Keratinocyte (primary cell): ENCODE measurements at regions not wholly inside any gene's neighbourhood (a gene's known extent, or its start where the extent isn't known, plus 50 kb on each side); places are given as distances from the start of the nearest gene placed in this dataset.

Experiments
- DNase-seq: peaks from one replicate; pipeline ENCODE4 v3.0.0-alpha.2; 2011; ENCODE audit warnings: low read depth, missing footprints, low spot score
- FAIRE-seq: peaks from 2 replicates; lab custom pipeline; 2011; peaks lifted over from hg19 to GRCh38; lab: Jason Lieb, UNC
- H2AFZ ChIP-seq: 2 replicates; pipeline ENCODE4 v1.6.0; 2012; ENCODE audit warnings: low read length, control low read depth, inconsistent platforms; ENCODE audit not compliant: control insufficient read depth
- H3K27ac ChIP-seq: 2 replicates; pipeline ENCODE4 v1.5.1; 2011; ENCODE audit warnings: low read length; ENCODE audit not compliant: control insufficient read depth, insufficient read depth
- H3K27me3 ChIP-seq: 3 replicates; pipeline ENCODE4 v1.6.0; 2011; ENCODE audit warnings: low read length; ENCODE audit not compliant: control insufficient read depth, insufficient read depth; ENCODE audit errors: extremely low read depth
- H3K36me3 ChIP-seq, 2 experiments: 2 replicates in 1 of 2; 3 replicates in 1 of 2; pipeline ENCODE4 v1.5.1; 2011; ENCODE audit warnings: low read length in 2 of 2, mild to moderate bottlenecking in 1 of 2; ENCODE audit not compliant: control insufficient read depth in 2 of 2, insufficient read depth in 2 of 2; ENCODE audit errors: extremely low read depth in 1 of 2
- H3K4me1 ChIP-seq: 3 replicates; pipeline ENCODE4 v1.5.1; 2011; ENCODE audit warnings: low read length; ENCODE audit not compliant: control insufficient read depth, insufficient read depth; ENCODE audit errors: extremely low read depth
- H3K4me2 ChIP-seq: 3 replicates; pipeline ENCODE4 v1.6.0; 2011; ENCODE audit warnings: low read depth, low read length; ENCODE audit not compliant: control insufficient read depth, insufficient read depth; ENCODE audit errors: extremely low read depth
- H3K4me3 ChIP-seq, 3 experiments: fragments of 200-600 bp in 1 of 3; sonication (generic) in 1 of 3; 2 replicates in 2 of 3; 3 replicates in 1 of 3; pipeline ENCODE4 v1.5.1; 2011 to 2016; ENCODE audit warnings: low read length in 3 of 3, mild to moderate bottlenecking in 3 of 3, control low read depth in 2 of 3, inconsistent platforms in 1 of 3, low read depth in 1 of 3, mixed read lengths in 1 of 3, mixed run types in 1 of 3, moderate library complexity in 1 of 3; ENCODE audit not compliant: control insufficient read depth in 2 of 3, insufficient read depth in 2 of 3; ENCODE audit errors: extremely low read depth in 1 of 3
- H3K79me2 ChIP-seq: 2 replicates; pipeline ENCODE4 v1.6.0; 2012; ENCODE audit warnings: low read length; ENCODE audit not compliant: control insufficient read depth, insufficient read depth
- H3K9ac ChIP-seq: 3 replicates; pipeline ENCODE4 v1.6.0; 2011; ENCODE audit warnings: low read length; ENCODE audit not compliant: control insufficient read depth, insufficient read depth; ENCODE audit errors: extremely low read depth
- H3K9me1 ChIP-seq: 3 replicates; pipeline ENCODE4 v1.6.0; 2011; ENCODE audit warnings: low read length; ENCODE audit not compliant: control insufficient read depth, insufficient read depth; ENCODE audit errors: extremely low read depth
- H3K9me3 ChIP-seq: 2 replicates; pipeline ENCODE4 v1.5.1; 2012; ENCODE audit warnings: low read depth, low read length; ENCODE audit not compliant: control insufficient read depth
- H4K20me1 ChIP-seq: 3 replicates; pipeline ENCODE4 v1.6.0; 2011; ENCODE audit warnings: low read length; ENCODE audit not compliant: control insufficient read depth, insufficient read depth; ENCODE audit errors: extremely low read depth
- EZH2 ChIP-seq: IDR thresholded peaks from one replicate; pipeline ENCODE4 v1.6.1; 2012; ENCODE audit warnings: inconsistent platforms, mild to moderate bottlenecking, low read length, moderate library complexity
- dilution Hi-C: fragments of 300-500 bp; cut with MboI; formaldehyde crosslinking; loops from one replicate; pipeline ENCODE4 v1.7.0; 2020; ENCODE audit warnings: low sequenced_read_pairs; ENCODE audit not compliant: extremely low pct_ligation_motif_present
- TF ChIP-seq, protein P1 (sequence below), 3 experiments: IDR thresholded peaks in 1 of 3; conservative IDR thresholded peaks in 1 of 3; optimal IDR thresholded peaks in 1 of 3; 2 replicates in 2 of 3; 3 replicates in 1 of 3; pipeline versions ENCODE3 to v1.5.1; 2011; ENCODE audit warnings: low read length in 3 of 3, mild to moderate bottlenecking in 3 of 3, moderate library complexity in 2 of 3, control low read depth in 1 of 3, inconsistent platforms in 1 of 3; ENCODE audit not compliant: insufficient read depth in 2 of 3; ENCODE audit errors: extremely low read depth in 1 of 3

GRCh38 chr2:145033438-145033837 lies 513.5 kb upstream of the ZEB2 start:
- no peak overlapping the region for H3K4me2 ChIP-seq
- H3K27me3 ChIP-seq = no peaks in the 10 kb centered on the region
- no peak for FAIRE-seq

DNA sequence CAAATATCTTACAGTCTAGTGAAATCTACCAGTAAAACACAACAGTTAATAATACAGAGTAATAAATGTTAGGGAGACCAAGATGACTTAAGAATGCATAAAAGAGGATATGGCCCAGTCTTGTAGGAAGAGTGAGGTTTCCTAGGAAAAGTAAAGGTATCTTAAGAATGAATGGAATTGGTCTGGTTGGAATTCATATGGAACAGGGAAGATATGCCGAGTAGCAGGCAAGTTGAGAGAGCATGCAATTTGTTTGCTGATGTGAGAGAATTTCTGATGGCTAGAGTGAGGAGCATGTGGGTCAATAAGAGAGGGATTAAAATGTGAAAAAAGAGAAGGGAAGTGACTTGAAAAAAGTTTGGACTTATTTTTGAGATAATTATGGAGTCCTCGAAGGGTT lies 512.9 kb upstream of the ZEB2 start:
- Histone ChIP-seq H3K9me1 (no peaks in the 10 kb centered on the region), H3K27ac (no peak overlapping the region), H3K9me3 (no peaks in the 10 kb centered on the region), H3K9ac (no peak overlapping the region), H3K79me2 (no peaks in the 10 kb centered on the region), H2AFZ (no peak overlapping the region), H3K4me1 (no peaks in the 10 kb centered on the region), H3K4me3 (no peak overlapping the region), H4K20me1 (no peaks in the 10 kb centered on the region), H3K4me2 (no peak overlapping the region), H3K36me3 (no peaks in the 10 kb centered on the region), H3K27me3 (no peaks in the 10 kb centered on the region)
- dilution Hi-C loops = no loop called here
- TF ChIP-seq, protein P1, sequence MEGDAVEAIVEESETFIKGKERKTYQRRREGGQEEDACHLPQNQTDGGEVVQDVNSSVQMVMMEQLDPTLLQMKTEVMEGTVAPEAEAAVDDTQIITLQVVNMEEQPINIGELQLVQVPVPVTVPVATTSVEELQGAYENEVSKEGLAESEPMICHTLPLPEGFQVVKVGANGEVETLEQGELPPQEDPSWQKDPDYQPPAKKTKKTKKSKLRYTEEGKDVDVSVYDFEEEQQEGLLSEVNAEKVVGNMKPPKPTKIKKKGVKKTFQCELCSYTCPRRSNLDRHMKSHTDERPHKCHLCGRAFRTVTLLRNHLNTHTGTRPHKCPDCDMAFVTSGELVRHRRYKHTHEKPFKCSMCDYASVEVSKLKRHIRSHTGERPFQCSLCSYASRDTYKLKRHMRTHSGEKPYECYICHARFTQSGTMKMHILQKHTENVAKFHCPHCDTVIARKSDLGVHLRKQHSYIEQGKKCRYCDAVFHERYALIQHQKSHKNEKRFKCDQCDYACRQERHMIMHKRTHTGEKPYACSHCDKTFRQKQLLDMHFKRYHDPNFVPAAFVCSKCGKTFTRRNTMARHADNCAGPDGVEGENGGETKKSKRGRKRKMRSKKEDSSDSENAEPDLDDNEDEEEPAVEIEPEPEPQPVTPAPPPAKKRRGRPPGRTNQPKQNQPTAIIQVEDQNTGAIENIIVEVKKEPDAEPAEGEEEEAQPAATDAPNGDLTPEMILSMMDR (optimal IDR thresholded peaks at IDR 0.05 in 1 of 3, IDR thresholded peaks at IDR 0.05 in 1 of 3, conservative IDR thresholded peaks at IDR 0.05 in 1 of 3; ENCODE audit: extremely low read depth in 1 of 3, insufficient read depth in 2 of 3, low read length in 3 of 3) = no peak
- TF ChIP-seq EZH2 = no peak
- no peak for DNase-seq
- FAIRE-seq = no peak

More at GRCh38 chr2:145033438-145033837, 513.5 kb upstream of the ZEB2 start:
- Histone ChIP-seq H3K79me2 (no peaks in the 10 kb centered on the region), H3K4me3 (no peak overlapping the region), H2AFZ (no peak overlapping the region), H3K27ac (no peak overlapping the region), H3K36me3 (no peaks in the 10 kb centered on the region), H3K4me1 (no peaks in the 10 kb centered on the region), H3K9ac (no peak overlapping the region), H4K20me1 (no peaks in the 10 kb centered on the region), H3K9me3 (no peaks in the 10 kb centered on the region), H3K9me1 (no peaks in the 10 kb centered on the region)
- dilution Hi-C loops = no loop called here
- TF ChIP-seq, protein P1 (optimal IDR thresholded peaks at IDR 0.05 in 1 of 3, IDR thresholded peaks at IDR 0.05 in 1 of 3, conservative IDR thresholded peaks at IDR 0.05 in 1 of 3; ENCODE audit: extremely low read depth in 1 of 3, insufficient read depth in 2 of 3, low read length in 3 of 3) = no peak
- TF ChIP-seq EZH2 = no peak
- no peak for DNase-seq
